Vagina (tissue), 2 donors: ENCODE measurements at regions not wholly inside any gene's neighbourhood (a gene's known extent, or its start where the extent isn't known, plus 50 kb on each side); places are given as distances from the start of the nearest gene placed in this dataset.

Experiments
- CTCF ChIP-seq, 3 experiments: fragments of 450-650 bp in 2 of 3; fragments of 200-600 bp in 1 of 3; sonication (generic) in 1 of 3; IDR thresholded peaks; one replicate each; pipeline ENCODE4 v1.5.1; 2017 to 2019; ENCODE audit warnings: antibody characterized with exemption in 3 of 3, mild to moderate bottlenecking in 2 of 3, moderate library complexity in 2 of 3
- POLR2A ChIP-seq, 2 donors: fragments of 450-650 bp; IDR thresholded peaks; one replicate each; pipeline ENCODE4 v1.6.1; 2017; ENCODE audit warnings: antibody characterized with exemption in 2 of 2, mild to moderate bottlenecking in 2 of 2, moderate library complexity in 2 of 2
- POLR2AphosphoS5 ChIP-seq, 2 donors: sonication (generic); formaldehyde crosslinking; IDR thresholded peaks; one replicate each; pipeline ENCODE4 v1.9.0; 2017; ENCODE audit warnings: antibody characterized with exemption in 2 of 2, mild to moderate bottlenecking in 2 of 2, low read depth in 1 of 2; ENCODE audit not compliant: insufficient read depth in 1 of 2

GRCh38 chr13:111060237-111060919, 54.7 kb upstream of the ARHGEF7 start:
- TF ChIP-seq CTCF (IDR thresholded peaks at IDR 0.05) (no peak), POLR2AphosphoS5 (IDR thresholded peaks at IDR 0.05; ENCODE audit: insufficient read depth in 1 of 2, low read depth in 1 of 2) (no peak), POLR2A (IDR thresholded peaks at IDR 0.05) (no peak)
